NCI-H446 (cell line): ENCODE measurements at regions not wholly inside any gene's neighbourhood (a gene's known extent, or its start where the extent isn't known, plus 50 kb on each side); places are given as distances from the start of the nearest gene placed in this dataset.
"Not testable (repeated sequence)": the region's sequence is repeated elsewhere in the genome, so short reads cannot be mapped to it uniquely, and the experiment has no call there.

ENCODE experiments used
- DNase-seq, 2 experiments: peaks; one replicate each; lab custom pipeline; 2025; lab: John Stamatoyannopoulos, UW

DNA sequence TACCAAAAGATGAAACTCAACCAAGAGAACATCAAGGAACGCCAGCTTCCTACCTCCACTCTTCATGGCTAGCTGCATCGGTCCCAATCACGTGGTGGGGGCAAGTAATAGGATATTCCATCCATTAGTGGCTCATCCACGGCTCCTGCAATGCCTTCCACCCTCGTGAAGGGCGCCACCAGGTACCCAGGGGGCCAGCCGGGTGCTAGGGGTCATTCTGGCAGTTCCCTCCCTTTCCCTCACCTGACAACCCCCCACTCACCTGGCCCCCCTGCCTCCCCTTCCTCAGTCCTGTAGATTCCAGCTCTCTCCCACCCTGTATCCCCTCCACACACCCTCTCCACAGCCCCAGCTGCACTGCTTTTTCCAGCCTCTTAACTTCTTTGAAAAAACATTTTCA, 161.9 kb downstream of the URI1 start:
- DNase-seq: no peak

DNA sequence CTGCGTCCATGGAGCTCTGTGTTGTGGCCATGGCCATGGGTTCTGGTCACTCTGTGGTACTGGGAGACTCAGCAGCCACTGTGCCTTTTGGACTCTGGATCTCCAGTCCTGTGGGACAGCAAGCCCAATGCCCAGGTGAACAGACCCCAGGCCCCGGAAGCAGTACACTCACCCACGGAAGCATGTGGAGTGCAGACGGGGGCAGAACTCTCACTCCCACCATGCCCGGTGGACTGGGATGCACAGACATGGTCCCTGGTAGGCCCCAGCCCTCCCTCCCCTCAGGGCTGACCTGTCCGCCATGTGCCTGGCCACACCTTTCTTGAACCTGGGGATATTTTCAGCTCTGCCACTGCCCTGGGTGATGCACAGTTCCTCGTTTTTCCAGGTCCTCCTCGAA, 163.3 kb downstream of the URI1 start:
- DNase-seq: no peak

DNA sequence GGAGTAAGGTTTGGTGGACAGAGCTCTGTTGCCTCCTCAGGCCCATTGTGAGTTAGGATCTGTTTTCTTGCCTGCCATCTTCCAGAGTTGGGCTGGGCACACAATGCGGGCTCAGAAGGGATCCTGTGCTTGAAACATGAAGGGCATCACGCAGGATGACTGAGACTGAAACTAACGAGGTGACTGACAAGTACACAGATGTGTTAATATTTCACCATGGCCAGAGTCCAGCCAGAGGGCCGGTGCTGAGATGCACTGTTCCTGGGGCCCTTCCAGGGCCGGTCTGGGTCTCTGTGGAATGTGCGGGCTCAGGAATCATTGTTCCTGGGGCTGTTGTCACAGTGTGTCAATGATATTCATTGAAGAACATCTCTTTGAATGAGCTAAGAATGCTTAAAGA, 163.7 kb downstream of the URI1 start:
- no peak for DNase-seq

DNA sequence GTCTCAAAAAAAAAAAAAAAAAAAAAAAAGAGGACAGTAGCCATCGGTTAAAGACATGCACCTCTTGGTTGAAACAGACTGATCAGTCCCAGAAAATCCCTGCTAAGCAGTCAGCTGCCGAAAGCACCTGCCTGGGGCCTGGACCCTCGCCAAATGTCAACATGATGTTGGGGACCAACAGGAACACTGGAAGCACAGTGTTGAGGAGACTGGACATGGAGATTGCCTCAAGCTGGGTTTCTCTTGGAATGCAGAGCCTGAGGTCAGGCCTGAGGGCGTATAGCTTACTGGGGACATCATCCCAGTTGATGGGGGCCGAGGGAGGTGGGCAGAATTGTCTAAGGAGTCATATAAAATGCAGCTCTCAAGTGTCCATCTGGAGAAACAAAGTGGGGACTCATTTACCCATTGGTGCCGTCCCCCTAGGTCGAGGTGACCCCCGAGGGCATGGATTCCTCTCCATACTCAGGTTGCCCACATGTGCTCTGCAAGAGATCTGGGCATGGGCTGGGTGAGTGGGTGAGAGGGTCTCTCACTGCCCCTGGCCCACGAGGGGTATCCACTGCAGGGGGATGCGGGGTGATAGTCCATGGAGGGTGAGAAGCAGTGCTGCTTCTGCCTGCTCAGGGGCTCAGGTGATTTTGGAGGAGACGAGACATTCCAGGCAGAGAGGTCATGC, 164.5 kb downstream of the URI1 start:
- DNase-seq: no peak

DNA sequence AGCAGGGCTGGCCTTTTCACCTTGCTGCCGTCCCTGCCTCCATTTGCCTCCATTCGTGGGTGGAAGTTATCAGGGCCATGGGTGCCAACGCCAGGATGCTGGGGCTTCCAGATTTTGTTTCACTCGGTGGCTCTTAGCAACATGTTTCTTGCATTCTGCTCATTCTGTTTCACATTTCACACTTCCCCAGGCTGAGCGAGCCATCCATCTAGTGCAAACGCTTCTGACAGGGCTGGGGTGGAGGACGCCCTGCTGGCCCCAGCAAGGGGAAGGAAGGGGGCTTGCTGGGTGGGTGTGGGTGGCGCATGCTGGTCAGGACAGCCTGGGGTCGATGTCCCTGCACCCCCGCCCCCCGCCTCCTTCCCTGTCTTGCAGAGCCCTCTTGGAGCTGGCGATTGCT, 165.2 kb downstream of the URI1 start:
- DNase-seq: no peak

DNA sequence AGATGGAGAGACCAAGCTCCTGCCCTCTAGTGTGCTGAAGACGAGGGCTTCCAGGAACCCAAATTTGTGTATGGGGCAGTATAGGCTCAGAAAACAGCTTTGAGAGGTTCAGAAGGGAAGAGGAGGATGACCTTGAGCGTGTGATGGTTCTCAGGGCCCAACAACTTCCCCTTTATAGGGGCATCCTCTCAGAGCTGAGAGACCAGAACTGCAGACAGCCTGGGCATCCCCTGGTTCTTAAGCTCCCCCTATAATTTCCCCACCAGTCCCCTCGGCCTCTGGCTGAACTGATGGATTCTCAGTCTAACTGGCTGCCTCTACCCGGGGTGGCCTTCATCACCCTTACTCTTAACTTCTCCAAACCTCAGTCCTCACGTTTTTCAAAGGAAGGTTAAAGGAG, 167.5 kb downstream of the URI1 start:
- DNase-seq: no peak

DNA sequence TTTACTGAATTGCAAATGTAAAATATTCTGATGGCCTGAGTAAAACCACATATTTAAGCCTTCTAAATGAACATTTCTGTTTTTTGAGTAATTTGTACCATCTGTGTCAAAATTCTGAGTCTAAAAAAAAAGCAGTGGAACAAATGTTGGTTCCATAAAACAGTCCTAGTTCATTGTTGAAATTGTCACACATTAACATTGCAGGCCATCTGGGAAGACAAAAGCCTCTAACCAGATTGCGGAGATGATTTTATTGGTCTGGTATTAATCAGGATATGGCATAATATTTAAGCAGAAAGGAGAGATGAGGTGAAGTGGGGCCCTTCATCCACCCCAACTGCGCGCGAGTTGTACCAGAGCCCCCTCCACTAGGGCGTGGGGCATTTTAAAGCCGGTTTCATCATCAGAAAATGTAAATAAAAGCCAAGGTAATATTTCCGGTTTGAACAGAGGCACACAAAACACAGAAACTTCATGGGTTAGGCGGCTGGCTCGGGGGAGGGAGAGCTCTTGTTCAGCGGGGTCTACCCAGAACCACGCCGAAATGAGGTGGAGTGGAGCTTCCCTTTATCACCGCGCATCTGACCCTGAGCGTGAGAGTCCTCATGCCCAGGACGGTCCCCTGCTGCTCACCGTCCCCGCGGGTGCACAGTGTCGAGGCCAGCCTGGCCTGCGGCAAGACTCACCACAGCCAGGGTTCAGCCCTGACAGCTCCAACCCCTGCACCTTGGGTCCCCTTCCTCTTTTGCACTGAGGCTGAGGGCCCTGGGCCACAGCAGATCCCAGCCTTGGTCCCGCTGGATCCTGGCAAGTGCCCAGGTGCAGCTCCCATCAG, 169.2 kb downstream of the URI1 start:
- DNase-seq: no peak

DNA sequence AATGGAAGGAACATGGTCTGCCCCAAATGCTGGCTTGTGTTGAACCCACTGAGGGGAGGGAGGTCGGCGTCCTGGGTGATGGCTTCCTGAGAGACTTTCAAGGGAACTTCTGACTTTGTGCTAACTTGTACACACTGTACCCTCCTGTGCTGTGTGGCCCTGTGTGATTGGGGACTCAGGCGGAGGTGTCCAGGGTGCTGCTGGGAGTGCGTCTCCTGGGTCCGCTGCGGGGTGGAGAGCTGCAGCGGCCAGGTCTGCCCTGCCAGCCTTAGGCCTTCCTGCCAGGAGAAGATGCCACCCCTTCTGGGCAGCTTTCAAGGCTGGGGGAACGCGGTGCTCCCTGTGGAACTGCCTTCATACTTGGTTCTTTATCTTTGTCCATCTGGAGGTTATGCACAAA, 170.1 kb downstream of the URI1 start:
- no peak for DNase-seq

DNA sequence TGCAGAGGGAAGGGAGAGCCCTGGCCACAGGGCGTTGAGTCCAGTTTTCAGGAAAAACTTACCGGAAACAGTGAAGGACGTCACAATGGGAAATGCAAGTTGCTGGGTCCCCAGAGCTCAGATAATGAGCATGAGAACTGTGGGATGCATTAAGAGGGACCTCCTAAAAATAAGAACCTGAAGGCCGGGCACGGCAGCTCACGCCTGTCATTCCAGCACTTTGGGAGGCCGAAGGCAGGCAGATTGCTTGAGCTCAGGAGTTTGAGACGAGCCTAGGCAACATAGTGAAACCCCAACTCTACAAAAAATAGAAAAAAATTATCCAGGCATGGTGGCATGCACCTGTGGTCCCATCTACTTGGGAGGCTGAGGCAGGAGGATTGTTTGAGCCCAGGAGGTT, 170.6 kb downstream of the URI1 start:
- DNase-seq: no peak

DNA sequence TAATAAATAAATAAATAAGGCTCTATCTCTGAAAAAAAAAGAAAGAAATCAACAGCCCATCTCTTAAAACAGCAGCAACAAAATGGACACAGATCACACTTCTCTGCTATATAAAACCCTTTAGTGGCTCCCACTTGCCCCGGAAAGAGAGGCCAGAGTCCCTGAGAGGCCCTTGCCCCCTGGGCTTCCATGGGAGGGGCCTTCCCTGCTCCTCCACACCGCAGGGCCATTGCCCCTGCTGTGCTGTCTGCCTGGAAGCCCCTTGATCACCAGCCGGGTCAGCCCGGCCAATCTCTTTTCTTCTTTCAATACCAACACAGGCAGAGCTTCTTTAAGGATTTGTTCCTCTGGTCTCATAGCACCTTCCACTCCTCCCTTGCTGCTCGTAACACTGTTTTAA, 171.1 kb downstream of the URI1 start:
- DNase-seq: no peak

DNA sequence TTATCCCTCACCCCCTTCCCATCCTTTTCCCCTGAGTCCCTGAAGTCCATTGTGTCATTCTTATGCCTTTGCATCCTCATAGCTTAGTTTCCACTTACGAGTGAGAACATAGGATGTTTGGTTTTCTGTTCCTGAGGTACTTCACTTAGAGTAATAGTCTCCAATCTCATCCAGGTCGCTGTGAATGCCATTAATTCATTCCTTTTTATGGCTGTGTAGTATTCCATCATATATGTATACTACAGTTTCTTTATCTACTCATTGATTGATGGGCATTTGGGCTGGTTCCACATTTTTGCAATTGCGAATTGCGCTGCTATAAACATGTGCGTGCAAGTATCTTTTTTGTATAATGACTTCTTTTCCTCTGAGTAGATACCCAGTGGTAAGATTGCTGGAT, 172.1 kb downstream of the URI1 start:
- not testable (repeated sequence) for DNase-seq

DNA sequence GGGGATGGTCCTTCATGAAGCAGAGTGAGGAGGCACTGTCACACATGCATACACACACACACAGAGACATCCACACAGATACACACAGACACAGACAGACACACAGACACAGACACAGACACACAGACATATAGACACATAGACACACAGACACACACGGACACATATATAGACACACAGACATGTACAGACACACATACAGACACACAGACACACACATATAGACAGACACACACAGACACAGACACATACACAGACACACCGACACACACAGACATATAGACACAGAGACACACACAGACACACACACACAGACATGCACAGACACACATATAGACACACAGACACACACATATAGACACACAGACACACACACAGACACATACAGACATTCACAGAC, 173.9 kb downstream of the URI1 start:
- no peak for DNase-seq

DNA sequence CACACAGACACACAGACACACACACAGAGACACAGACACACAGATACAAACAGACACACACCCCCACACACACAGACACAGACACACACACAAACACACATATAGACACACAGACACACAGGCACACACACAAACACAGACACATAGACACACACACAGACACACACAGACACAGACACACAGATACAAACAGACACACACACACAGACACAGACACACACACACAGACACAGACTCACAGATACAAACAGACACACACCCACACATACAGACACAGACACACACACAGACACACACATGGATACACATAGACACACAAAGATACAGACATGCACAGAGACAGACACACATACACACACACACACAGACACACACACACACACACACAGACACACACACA, 174.5 kb downstream of the URI1 start:
- DNase-seq: no peak

DNA sequence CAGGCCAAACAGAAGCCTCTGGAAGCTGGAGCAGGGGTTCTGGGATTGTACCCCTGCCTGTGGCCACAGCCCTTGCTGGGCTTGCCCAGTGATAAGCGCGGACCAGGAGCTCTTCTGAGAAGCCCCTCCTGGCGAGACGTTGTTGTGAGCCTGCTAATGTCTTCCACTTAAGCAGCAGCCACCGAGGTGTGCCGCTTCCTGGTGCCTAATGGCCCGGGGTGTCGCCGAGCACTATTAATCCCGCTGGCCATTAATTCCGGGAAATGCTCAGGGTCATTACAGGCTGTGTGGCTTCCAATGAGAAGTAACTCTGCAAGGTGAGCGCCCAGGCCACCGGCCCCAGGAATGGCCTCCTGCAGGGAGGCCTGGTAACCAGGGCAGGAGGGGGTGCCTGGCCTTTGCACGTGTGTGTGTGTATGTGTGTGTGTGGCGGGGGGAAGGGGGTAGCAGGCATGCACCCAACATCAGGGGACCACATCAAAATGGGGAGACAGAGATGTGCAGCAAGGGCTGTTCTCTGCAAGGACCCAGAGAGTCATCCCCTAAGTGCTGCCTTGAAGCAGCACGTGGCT, 175.0 kb downstream of the URI1 start:
- no peak for DNase-seq

DNA sequence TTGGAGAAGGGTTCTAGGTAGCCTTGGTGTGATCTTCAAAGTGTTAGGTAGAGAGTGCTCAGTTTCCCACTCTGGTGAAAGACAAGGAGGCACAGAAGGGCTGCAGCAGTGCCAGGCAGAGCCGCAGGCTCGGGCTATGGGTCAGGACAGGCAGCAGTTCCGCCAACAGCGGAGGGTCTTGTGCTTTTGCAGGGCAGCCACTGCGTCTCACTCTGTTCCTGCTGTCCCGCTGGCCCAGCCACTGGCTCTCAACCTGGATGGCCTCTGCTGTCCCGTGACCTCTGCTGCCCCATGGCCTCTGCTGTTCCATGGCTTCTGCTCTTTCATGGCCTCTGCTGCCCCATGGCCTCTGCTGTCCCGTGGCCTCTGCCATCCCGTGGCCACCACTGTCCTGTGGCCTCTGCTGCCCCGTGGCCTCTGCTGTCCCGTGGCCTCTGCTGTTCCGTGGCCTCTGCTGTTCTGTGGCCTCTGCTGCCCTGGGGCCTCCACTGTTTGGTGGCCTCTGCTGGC, 175.7 kb downstream of the URI1 start:
- no peak for DNase-seq

DNA sequence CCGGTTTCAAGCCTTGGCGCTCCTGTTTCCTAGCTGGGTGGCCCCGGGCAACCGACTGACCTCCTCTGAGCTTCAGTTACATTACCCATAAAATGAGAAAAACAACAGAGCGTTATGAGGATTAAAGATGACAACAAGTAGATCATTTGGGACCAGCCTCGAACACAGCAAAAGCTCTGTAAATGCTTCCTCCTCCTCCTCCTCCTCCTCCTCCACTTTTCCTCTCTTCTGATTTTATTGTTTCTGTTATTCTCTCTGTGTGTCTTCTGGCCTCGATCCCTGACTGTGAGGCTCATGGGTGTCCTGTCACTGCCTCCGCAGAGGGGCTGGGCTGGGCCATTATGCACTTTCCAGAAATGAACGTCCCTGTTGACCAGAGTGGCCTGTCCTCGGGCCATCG, 176.2 kb downstream of the URI1 start:
- DNase-seq: no peak

DNA sequence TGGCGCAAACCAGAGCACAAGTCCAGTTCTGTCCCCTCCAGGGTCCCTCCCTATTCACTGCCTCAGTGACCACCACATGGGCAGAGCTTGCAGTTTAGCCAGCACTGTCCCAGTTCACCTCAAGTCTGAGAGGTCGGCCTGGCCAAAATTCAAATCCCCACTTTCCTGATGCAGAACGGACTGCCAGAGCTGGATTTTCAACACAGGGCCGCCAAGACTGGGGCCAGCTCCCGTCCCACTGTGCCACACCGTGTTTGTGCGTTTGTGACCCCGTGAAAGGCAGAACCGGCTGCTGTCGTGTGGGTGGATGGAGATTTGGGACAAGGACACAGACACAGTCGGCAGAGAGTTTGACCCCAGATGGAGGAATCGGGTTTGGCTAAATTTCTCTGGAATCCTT, 176.7 kb downstream of the URI1 start:
- no peak for DNase-seq

DNA sequence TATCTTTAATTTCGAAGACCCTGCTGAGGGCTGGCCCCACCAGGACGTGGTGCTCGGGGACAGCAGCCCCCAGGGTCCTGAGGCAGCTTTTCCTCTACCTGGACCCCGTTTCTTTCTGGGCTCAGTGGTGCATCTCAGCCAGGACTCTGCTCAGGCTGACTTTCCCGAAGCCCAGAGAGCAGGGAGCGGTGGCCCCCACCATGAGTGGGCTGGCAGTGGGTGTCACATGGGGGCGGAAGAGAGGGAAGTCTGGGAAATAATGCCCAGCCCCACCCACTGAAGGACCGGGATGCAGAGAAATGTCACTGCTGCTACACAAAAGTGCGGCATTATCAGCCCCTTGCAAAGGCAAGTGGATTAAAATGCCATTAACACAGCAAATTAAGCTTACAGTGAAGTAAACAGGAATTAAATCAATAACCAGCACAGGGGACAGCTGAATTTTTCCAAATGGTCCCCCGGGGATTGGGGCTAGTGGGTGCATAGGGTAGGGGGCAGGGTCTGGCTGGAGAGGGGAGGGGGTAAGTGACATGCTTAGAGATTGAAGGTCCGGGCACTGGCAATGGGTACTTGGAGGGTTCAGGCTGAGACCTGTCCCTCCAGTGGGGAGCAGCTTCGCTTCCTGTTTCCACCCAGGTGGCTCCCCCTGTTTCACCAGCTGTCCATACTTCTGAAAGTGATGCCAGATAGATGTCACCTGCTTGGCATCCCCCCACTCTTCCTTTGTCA, 177.3 kb downstream of the URI1 start:
- no peak for DNase-seq

DNA sequence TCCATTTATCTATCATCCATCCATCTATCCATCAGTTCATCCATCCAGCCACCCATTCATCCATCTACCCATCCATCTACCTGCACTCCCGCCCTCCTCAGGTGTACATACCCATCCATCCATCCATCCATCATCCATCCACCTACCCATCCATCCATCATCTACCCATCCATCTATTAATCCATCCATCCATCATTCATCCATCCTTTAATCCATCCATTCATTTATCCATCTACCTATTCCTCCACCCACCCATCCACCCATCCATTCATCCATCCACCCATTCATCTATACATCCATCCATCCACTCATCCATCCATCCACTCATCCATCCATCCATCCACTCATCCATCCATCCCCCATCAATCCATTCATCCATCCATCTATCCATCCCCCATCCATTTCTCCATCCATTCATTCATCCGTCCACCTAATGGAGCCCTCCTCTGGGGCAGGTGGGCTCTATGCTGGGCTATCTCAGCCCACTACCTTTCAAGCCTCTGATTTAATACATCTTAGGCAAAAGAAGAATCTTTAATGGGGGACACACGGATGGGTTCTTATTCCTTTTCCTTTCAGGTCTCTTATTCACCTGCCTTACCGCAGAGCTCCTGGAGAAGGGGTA, 178.9 kb downstream of the URI1 start:
- DNase-seq: no peak

DNA sequence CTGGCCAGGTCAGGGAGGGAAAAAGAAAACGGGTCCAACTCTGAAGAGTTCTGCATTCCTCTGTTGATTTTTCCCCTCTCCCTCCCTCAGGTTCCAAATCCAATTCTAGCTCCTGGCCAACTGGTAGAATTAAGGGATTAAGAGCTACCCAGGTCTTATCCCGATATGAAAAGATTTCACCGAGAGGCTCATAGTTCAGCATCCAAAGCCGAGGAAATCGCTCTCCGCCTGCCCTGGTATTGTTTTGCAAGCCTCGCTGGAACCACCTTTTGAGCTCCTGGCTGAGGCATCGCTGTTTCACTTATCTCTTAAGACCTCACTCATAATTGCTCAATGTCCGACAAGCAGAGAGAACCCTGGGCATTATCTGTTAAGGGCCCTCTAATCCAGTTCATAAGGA, 180.4 kb downstream of the URI1 start:
- DNase-seq: no peak

DNA sequence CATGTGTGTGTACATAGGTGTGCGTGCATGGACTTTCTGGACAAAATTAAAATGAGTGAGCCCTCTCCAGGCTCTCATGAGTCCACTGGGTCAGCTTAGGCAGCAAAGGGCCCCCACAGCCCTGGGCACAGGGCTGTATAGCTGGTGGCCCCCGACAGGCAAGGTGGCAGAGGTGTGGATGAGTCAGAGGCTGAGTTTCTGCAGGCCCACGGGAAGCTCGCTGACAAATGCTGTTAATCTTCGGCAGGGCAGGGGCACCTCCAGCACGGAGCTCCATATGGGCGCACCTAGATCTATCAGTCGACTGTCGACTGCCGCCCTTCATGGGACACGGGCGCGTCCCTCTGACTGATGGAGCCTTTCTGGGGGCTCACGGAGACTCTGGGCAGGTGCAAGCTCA, 181.1 kb downstream of the URI1 start:
- DNase-seq: no peak

DNA sequence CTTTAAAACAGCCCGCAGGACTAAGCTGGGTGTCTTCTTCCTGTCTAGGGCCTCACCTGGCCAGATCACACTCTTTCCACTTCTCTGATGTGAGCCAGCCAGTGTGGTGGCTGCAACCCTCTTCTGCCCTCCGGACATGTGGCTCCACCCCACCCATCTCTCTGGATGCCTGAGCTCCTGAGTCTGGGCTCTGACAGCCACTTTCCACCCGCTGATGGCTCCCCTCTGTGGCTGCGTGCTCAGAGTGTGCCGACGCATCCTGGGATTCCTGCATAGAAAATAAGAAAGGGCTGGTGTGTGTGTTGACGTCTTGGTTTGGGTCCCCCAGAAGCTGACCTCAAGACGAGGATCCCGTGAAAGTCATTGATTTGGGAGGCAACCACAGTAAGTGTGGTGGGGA, 181.6 kb downstream of the URI1 start:
- no peak for DNase-seq
